Endothelial cell of umbilical vein (primary cell): ENCODE measurements at regions not wholly inside any gene's neighbourhood (a gene's known extent, or its start where the extent isn't known, plus 50 kb on each side); places are given as distances from the start of the nearest gene placed in this dataset.

Experiments used
- BruUV-seq: library from RNA; stranded (reverse); fragments of 400-500 nt; replicated peaks from 2 replicates; lab custom pipeline; 2021; lab: Mats Ljungman, UMichigan
- CTCF ChIA-PET: fragments of 300-600, 350-600 bp; sonication (Branson Sonifier 250); formaldehyde crosslinking; loops from one replicate; lab custom pipeline; 2021; ENCODE audit warnings: antibody characterized with exemption, inconsistent platforms; lab: Charles Lee
- POLR2A ChIA-PET: fragments of 300-600, 350-600 bp; sonication (Branson Sonifier 250); formaldehyde crosslinking; loops from one replicate; lab custom pipeline; 2021; ENCODE audit warnings: antibody characterized with exemption, inconsistent platforms; lab: Charles Lee
- DNase-seq: peaks from one replicate; pipeline ENCODE4 v3.0.0-alpha.2; 2011; ENCODE audit warnings: low read depth, low spot score
- FAIRE-seq: peaks from 2 replicates; lab custom pipeline; 2011; peaks lifted over from hg19 to GRCh38; lab: Jason Lieb, UNC
- H2AFZ ChIP-seq: 2 replicates; pipeline ENCODE4 v1.6.0; 2012; ENCODE audit warnings: low read depth, low read length, control low read depth, inconsistent platforms
- H3K27ac ChIP-seq: 2 replicates; pipeline ENCODE4 v1.5.1; 2011; ENCODE audit warnings: low read depth, mild to moderate bottlenecking, control low read depth, low read length, moderate library complexity; ENCODE audit not compliant: insufficient read depth
- H3K27me3 ChIP-seq, 2 experiments: 2 replicates each; pipeline versions ENCODE4 v1.6.0 to v1.6.1; 2011; ENCODE audit warnings: low read length in 2 of 2, mixed read lengths in 1 of 2; ENCODE audit not compliant: control insufficient read depth in 2 of 2, insufficient read depth in 2 of 2
- H3K36me3 ChIP-seq, 2 experiments: 2 replicates in 1 of 2; 3 replicates in 1 of 2; pipeline ENCODE4 v1.5.1; 2011; ENCODE audit warnings: low read length in 2 of 2, mild to moderate bottlenecking in 1 of 2, moderate library complexity in 1 of 2; ENCODE audit not compliant: control insufficient read depth in 2 of 2, insufficient read depth in 2 of 2; ENCODE audit errors: extremely low read depth in 1 of 2
- H3K4me1 ChIP-seq: 3 replicates; pipeline ENCODE4 v1.5.1; 2011; ENCODE audit warnings: mild to moderate bottlenecking, low read length; ENCODE audit not compliant: control insufficient read depth, insufficient read depth; ENCODE audit errors: extremely low read depth
- H3K4me2 ChIP-seq: 2 replicates; pipeline ENCODE4 v1.6.1; 2011; ENCODE audit warnings: low read length, control low read depth, mixed read lengths; ENCODE audit not compliant: insufficient read depth
- H3K4me3 ChIP-seq, 3 experiments: fragments of 200-600 bp in 1 of 3; sonication (generic), shearing (Covaris generic) in 1 of 3; replicated peaks in 1 of 3; 2 replicates each; pipeline ENCODE4 v1.5.1; 2011 to 2016; ENCODE audit warnings: control low read depth in 3 of 3, low read length in 3 of 3, mild to moderate bottlenecking in 2 of 3, inconsistent platforms in 1 of 3, low read depth in 1 of 3, moderate library complexity in 1 of 3; ENCODE audit not compliant: insufficient read depth in 1 of 3
- H3K79me2 ChIP-seq: 2 replicates; pipeline ENCODE4 v1.6.0; 2012; ENCODE audit warnings: low read length, inconsistent platforms; ENCODE audit not compliant: control insufficient read depth, insufficient read depth
- H3K9ac ChIP-seq: replicated peaks from 2 replicates; pipeline ENCODE3; 2011; ENCODE audit warnings: low read length, control low read depth; ENCODE audit not compliant: insufficient read depth; ENCODE audit errors: extremely low read depth
- H3K9me1 ChIP-seq: replicated peaks from 3 replicates; pipeline ENCODE4 v1.6.0; 2011; ENCODE audit warnings: mild to moderate bottlenecking, low read length; ENCODE audit not compliant: control insufficient read depth, insufficient read depth; ENCODE audit errors: extremely low read depth
- H3K9me3 ChIP-seq: replicated peaks from 2 replicates; pipeline ENCODE4 v1.5.1; 2012; ENCODE audit warnings: low read length, inconsistent platforms; ENCODE audit not compliant: control insufficient read depth, insufficient read depth
- H4K20me1 ChIP-seq: replicated peaks from 2 replicates; pipeline ENCODE3; 2011; ENCODE audit warnings: mild to moderate bottlenecking, low read length; ENCODE audit not compliant: control insufficient read depth, insufficient read depth; ENCODE audit errors: extremely low read depth
- CTCF ChIP-seq, 2 donors: IDR thresholded peaks; 1 replicate in 1 of 2; 2 replicates in 1 of 2; pipeline ENCODE4 v1.5.1; 2011; ENCODE audit warnings: low read length in 2 of 2, mild to moderate bottlenecking in 2 of 2, moderate library complexity in 2 of 2, control low read depth in 1 of 2, inconsistent platforms in 1 of 2, low read depth in 1 of 2; ENCODE audit not compliant: insufficient read depth in 1 of 2; ENCODE audit errors: extremely low read depth in 1 of 2
- FOS ChIP-seq: IDR thresholded peaks from 2 replicates; pipeline ENCODE4 v1.6.1; 2011; ENCODE audit warnings: mild to moderate bottlenecking, low read length, moderate library complexity, borderline replicate concordance; ENCODE audit not compliant: insufficient read depth
- GATA2 ChIP-seq: IDR thresholded peaks from 2 replicates; pipeline ENCODE4 v1.7.0; 2011; ENCODE audit warnings: low read depth, mild to moderate bottlenecking, moderate library complexity, mixed read lengths, low read length; ENCODE audit not compliant: insufficient read length, insufficient read depth
- JUN ChIP-seq: IDR thresholded peaks from 2 replicates; pipeline ENCODE4 v1.6.1; 2011; ENCODE audit warnings: borderline replicate concordance, low read depth; ENCODE audit not compliant: insufficient read length, insufficient read depth
- MYC ChIP-seq: IDR thresholded peaks from one replicate; pipeline ENCODE4 v1.6.1; 2011; ENCODE audit warnings: mild to moderate bottlenecking, low read depth, low read length
- POLR2A ChIP-seq: IDR thresholded peaks from 2 replicates; pipeline ENCODE4 v1.6.1; 2012; ENCODE audit warnings: low read depth, mild to moderate bottlenecking, control low read depth, low read length
- dilution Hi-C: fragments of 300-500 bp; cut with MboI; formaldehyde crosslinking; loops from one replicate; pipeline ENCODE4 v1.15.0; 2019; ENCODE audit warnings: low sequenced_read_pairs; ENCODE audit not compliant: extremely low pct_ligation_motif_present
- intact Hi-C: fragments of 100-400 bp; cut with micrococcal nuclease; formaldehyde crosslinking; loops from one replicate; pipeline ENCODE4 v1.10.0; 2022
- TF ChIP-seq, protein P1 (sequence below): IDR thresholded peaks from 2 replicates; pipeline ENCODE4 v1.6.1; 2011; ENCODE audit not compliant: insufficient read depth, insufficient read length

DNA sequence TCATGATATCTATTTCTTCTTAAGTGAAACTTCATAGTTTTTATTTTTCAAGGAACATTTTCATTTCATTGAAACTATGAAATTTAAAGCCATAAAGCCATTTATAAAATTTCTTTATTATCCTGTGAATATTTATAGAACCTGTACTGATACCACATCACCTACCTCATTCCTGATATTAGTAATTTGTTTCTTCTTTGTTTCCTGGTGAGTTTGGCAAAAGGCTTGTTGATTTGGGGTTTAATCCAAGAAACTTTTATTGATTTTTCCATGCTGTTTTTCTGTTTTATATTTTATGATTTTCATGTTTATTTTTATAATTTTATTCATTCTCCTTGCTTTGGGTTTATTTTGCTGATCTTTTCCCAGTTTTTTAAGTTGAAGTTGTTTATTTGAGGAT lies 669.4 kb downstream of the NXPH1 start:
- BruUV-seq: no TSS peak
- dilution Hi-C loops (no loop called here), intact Hi-C loops (no loop called here)
- H3K27ac ChIP-seq: no peak overlapping the region
- POLR2A ChIA-PET: no interaction called here
- DNase-seq (no peak), FAIRE-seq (no peak)
- no peaks in the 10 kb centered on the region for H3K4me1 ChIP-seq
- H3K36me3 ChIP-seq: no peaks in the 10 kb centered on the region
- H3K9me3 ChIP-seq: peaks cover 8% of the 10 kb centered on the region
- no peaks in the 10 kb centered on the region for H3K9me1 ChIP-seq
- no peak overlapping the region for H3K4me2 ChIP-seq
- H3K4me3 ChIP-seq: no peak overlapping the region
- TF ChIP-seq POLR2A (no peak), GATA2 (no peak), MYC (no peak), JUN (no peak), FOS (no peak)
- TF ChIP-seq, protein P1, sequence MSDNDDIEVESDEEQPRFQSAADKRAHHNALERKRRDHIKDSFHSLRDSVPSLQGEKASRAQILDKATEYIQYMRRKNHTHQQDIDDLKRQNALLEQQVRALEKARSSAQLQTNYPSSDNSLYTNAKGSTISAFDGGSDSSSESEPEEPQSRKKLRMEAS: no peak
- no peaks in the 10 kb centered on the region for H4K20me1 ChIP-seq
- H2AFZ ChIP-seq: no peak overlapping the region
- no peaks in the 10 kb centered on the region for H3K79me2 ChIP-seq
- H3K27me3 ChIP-seq: no peaks in the 10 kb centered on the region
- CTCF ChIA-PET: no interaction called here
- no peak overlapping the region for H3K9ac ChIP-seq

DNA sequence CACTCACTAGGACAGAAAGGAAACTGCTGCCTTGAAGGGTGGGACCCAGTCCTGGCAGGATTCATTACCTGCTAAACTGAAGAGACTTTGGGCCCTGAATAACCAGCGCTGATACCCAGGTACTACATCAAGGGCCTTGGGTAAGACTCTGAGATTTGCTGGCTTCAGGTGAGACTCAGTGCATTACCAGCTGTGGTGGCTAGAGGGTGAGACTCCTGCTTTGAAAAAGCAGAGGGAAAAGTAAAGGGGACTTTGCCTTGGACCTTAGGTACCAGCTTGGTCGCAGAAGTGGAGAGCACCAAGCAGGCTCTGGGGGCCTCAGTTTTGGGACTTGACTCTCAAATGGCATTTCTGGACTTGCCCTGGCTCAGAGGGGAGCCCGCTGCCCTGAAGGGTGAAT lies 673.3 kb downstream of the NXPH1 start:
- Histone ChIP-seq H3K9ac (no peak overlapping the region), H4K20me1 (no peaks in the 10 kb centered on the region), H3K9me3 (peaks cover 7% of the 10 kb centered on the region), H3K9me1 (no peaks in the 10 kb centered on the region), H3K4me2 (no peak overlapping the region), H3K27me3 (no peaks in the 10 kb centered on the region), H3K4me3 (no peak overlapping the region), H3K79me2 (no peaks in the 10 kb centered on the region), H3K27ac (no peak overlapping the region), H3K4me1 (no peaks in the 10 kb centered on the region), H3K36me3 (no peaks in the 10 kb centered on the region), H2AFZ (no peak overlapping the region)
- no TSS peak for BruUV-seq
- DNase-seq (no peak), FAIRE-seq (no peak)
- TF ChIP-seq CTCF (IDR thresholded peaks at IDR 0.05; ENCODE audit: extremely low read depth in 1 of 2, insufficient read depth in 1 of 2, low read depth in 1 of 2, low read length in 2 of 2): no peak
- TF ChIP-seq POLR2A: no peak
- dilution Hi-C loops (no loop called here), intact Hi-C loops (no loop called here)
- CTCF ChIA-PET: no interaction called here
- POLR2A ChIA-PET: no interaction called here
